ENCODE measurements at regions not wholly inside any gene's neighbourhood (a gene's known extent, or its start where the extent isn't known, plus 50 kb on each side); places are given as distances from the start of the nearest gene placed in this dataset.

DNA sequence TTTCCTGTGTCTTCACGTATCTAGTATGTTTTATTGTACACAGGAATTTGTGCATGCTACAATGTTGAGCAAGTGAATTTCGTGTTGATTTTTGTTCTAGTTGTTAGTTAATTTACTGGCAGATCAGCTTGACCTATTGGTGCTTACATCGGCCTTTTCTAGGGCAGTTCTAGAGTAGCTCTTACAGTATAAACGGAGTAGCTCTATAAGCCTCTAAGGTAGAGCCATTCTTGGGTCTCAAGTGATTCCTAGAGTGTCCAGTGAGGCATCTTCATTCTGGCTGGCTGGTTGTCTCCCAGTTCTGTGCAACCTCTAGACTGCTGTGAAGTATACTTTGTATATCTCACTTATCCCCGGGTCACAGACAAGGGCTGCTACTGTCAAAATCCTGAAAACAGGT is 364.6 kb downstream of the CDH10 start:
- H3K79me2 ChIP-seq (ENCODE audit: insufficient read depth, low read depth, low read length) = no peaks in the 10 kb centered on the region
- H3K9me2 ChIP-seq (ENCODE audit: insufficient read depth, low read length) = no peaks in the 10 kb centered on the region
- H3K4me1 ChIP-seq (ENCODE audit: insufficient read depth, low read length, poor library complexity, severe bottlenecking) = no peaks in the 10 kb centered on the region
- TF ChIP-seq, protein P1, sequence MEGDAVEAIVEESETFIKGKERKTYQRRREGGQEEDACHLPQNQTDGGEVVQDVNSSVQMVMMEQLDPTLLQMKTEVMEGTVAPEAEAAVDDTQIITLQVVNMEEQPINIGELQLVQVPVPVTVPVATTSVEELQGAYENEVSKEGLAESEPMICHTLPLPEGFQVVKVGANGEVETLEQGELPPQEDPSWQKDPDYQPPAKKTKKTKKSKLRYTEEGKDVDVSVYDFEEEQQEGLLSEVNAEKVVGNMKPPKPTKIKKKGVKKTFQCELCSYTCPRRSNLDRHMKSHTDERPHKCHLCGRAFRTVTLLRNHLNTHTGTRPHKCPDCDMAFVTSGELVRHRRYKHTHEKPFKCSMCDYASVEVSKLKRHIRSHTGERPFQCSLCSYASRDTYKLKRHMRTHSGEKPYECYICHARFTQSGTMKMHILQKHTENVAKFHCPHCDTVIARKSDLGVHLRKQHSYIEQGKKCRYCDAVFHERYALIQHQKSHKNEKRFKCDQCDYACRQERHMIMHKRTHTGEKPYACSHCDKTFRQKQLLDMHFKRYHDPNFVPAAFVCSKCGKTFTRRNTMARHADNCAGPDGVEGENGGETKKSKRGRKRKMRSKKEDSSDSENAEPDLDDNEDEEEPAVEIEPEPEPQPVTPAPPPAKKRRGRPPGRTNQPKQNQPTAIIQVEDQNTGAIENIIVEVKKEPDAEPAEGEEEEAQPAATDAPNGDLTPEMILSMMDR (conservative IDR thresholded peaks at IDR 0.05; ENCODE audit: low read length) = no peak
- no peak for TF ChIP-seq EZH2phosphoT487 (IDR thresholded peaks at IDR 0.05; ENCODE audit: borderline replicate concordance, low read depth, low read length)
- POLR2A ChIA-PET = no interaction called here
- no peak overlapping the region for H3K27ac ChIP-seq (ENCODE audit: low read depth, low read length, poor library complexity, severe bottlenecking)
- no TSS peak for BruUV-seq (replicated peaks)
- H3K4me3 ChIP-seq (ENCODE audit: low read depth, low read length, poor library complexity, severe bottlenecking) = no peak overlapping the region
- DNase-seq (ENCODE audit: low spot score) = no peak
- H2AFZ ChIP-seq (ENCODE audit: low read length) = no peak overlapping the region
- CTCF ChIA-PET (ENCODE audit: unreplicated experiment) = no interaction called here
- H4K20me1 ChIP-seq (ENCODE audit: insufficient read depth, low read length) = no peaks in the 10 kb centered on the region
- H3K4me2 ChIP-seq (ENCODE audit: low read length) = no peak overlapping the region
- no peaks in the 10 kb centered on the region for H3K9me3 ChIP-seq (ENCODE audit: low read length)
- intact Hi-C loops (cut with micrococcal nuclease; ENCODE audit: unreplicated experiment) = no loop called here
- no peaks in the 10 kb centered on the region for H3K36me3 ChIP-seq (ENCODE audit: insufficient read depth, low read length)

DNA sequence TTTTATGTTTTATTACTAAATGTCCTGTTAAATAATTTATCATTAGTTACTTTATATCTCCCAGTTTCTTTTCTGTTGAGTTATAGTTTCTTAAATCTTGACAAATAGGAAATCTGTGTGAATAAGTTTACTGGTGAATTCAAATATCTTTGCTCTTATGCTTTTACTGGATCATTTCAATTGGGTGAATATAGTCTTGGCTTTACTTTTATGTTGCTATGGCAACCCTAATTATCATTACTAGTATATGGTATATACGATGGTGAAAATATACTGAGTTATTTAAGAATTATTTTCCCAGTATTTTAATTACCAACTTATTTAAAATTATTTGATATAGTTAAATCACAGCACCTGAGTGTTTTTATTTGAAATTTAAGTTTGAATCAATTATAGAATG is 363.0 kb downstream of the CDH10 start:
- TF ChIP-seq EZH2phosphoT487 (IDR thresholded peaks at IDR 0.05; ENCODE audit: borderline replicate concordance, low read depth, low read length) = no peak
- Histone ChIP-seq H3K36me3 (ENCODE audit: insufficient read depth, low read length) (no peaks in the 10 kb centered on the region), H2AFZ (ENCODE audit: low read length) (no peak overlapping the region), H3K4me2 (ENCODE audit: low read length) (no peak overlapping the region), H4K20me1 (ENCODE audit: insufficient read depth, low read length) (no peaks in the 10 kb centered on the region), H3K27ac (ENCODE audit: low read depth, low read length, poor library complexity, severe bottlenecking) (no peak overlapping the region), H3K9me3 (ENCODE audit: low read length) (no peaks in the 10 kb centered on the region), H3K4me1 (ENCODE audit: insufficient read depth, low read length, poor library complexity, severe bottlenecking) (no peaks in the 10 kb centered on the region), H3K4me3 (ENCODE audit: low read depth, low read length, poor library complexity, severe bottlenecking) (no peak overlapping the region), H3K9me2 (ENCODE audit: insufficient read depth, low read length) (no peaks in the 10 kb centered on the region), H3K79me2 (ENCODE audit: insufficient read depth, low read depth, low read length) (no peaks in the 10 kb centered on the region)
- no TSS peak for BruUV-seq (replicated peaks)
- intact Hi-C loops (cut with micrococcal nuclease; ENCODE audit: unreplicated experiment) = no loop called here
- DNase-seq (ENCODE audit: low spot score) = no peak
- ChIA-PET CTCF (ENCODE audit: unreplicated experiment) (no interaction called here), POLR2A (interaction anchor here (0.6 kb wide), 1 partner anchor 27 kb away, joined by 3 read pairs; no protein-coding TSS in a partner anchor)

DNA sequence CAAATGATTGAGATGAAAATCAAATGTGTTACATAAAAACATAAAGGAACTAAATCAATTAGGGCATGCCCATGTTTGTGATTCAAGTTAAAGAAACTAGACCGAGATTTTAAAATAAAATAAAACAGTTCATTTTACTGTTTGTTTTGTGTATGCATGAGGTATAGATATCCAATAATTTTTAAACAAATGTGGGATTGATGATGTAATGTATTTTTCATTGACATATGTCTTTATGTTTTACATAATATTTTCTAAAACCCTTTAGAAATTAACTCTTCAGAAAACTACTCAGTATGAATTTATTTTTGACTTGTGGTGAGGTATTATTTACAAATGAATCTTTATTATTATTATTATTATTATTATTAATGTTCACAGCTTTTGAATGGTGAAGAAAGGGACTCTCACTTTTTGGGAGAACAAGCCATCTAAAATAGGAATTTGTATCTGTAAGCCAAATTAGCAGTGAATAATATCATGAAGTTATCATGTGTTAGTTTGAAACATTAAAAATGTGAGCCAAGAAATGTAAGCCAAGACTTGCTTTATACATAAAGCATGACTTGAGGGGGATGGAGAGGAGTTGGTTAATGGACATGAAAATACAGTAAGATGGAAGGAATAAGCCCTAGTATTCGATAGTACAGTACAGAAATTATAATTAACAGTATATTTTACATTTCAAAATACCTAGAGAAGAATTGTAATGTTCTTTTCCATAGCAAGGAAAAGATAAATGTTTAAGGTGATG is 355.0 kb downstream of the CDH10 start:
- intact Hi-C loops (cut with micrococcal nuclease; ENCODE audit: unreplicated experiment) = no loop called here
- ChIA-PET POLR2A (no interaction called here), CTCF (ENCODE audit: unreplicated experiment) (no interaction called here)
- Histone ChIP-seq H3K9me2 (ENCODE audit: insufficient read depth, low read length) (no peaks in the 10 kb centered on the region), H2AFZ (ENCODE audit: low read length) (no peak overlapping the region), H3K27ac (ENCODE audit: low read depth, low read length, poor library complexity, severe bottlenecking) (no peak overlapping the region), H3K36me3 (ENCODE audit: insufficient read depth, low read length) (no peaks in the 10 kb centered on the region), H3K9me3 (ENCODE audit: low read length) (no peaks in the 10 kb centered on the region), H3K4me1 (ENCODE audit: insufficient read depth, low read length, poor library complexity, severe bottlenecking) (no peaks in the 10 kb centered on the region), H3K4me3 (ENCODE audit: low read depth, low read length, poor library complexity, severe bottlenecking) (no peak overlapping the region), H3K4me2 (ENCODE audit: low read length) (no peak overlapping the region), H4K20me1 (ENCODE audit: insufficient read depth, low read length) (no peaks in the 10 kb centered on the region), H3K79me2 (ENCODE audit: insufficient read depth, low read depth, low read length) (no peaks in the 10 kb centered on the region)
- no TSS peak for BruUV-seq (replicated peaks)
- no peak for TF ChIP-seq EZH2phosphoT487 (IDR thresholded peaks at IDR 0.05; ENCODE audit: borderline replicate concordance, low read depth, low read length)
- TF ChIP-seq, protein P1 (conservative IDR thresholded peaks at IDR 0.05; ENCODE audit: low read length) = no peak
- DNase-seq (ENCODE audit: low spot score) = no peak

Data from OCI-LY7 (cell line).